Mesenchymal stem cell (in vitro differentiated cells and primary cell): ENCODE measurements at regions not wholly inside any gene's neighbourhood (a gene's known extent, or its start where the extent isn't known, plus 50 kb on each side); places are given as distances from the start of the nearest gene placed in this dataset.

Source experiments
- DNase-seq: peaks from one replicate; pipeline ENCODE4 v3.0.0-alpha.2; 2013
- H2AFZ ChIP-seq: one replicate; pipeline ENCODE4 v1.6.1; 2013; ENCODE audit warnings: low read depth, mild to moderate bottlenecking, control low read depth, inconsistent platforms, low read length, moderate library complexity
- H2AK5ac ChIP-seq: 2 replicates; pipeline ENCODE4 v1.6.1; 2013; ENCODE audit warnings: low read length, moderate library complexity, mild to moderate bottlenecking, inconsistent platforms; ENCODE audit not compliant: severe bottlenecking
- H2BK120ac ChIP-seq: one replicate; pipeline ENCODE4 v1.6.1; 2013; ENCODE audit warnings: low read depth, mild to moderate bottlenecking, inconsistent platforms, low read length, moderate library complexity
- H2BK12ac ChIP-seq, 2 experiments: one replicate each; pipeline ENCODE4 v1.6.1; 2013; ENCODE audit warnings: inconsistent platforms in 2 of 2, low read length in 2 of 2, mild to moderate bottlenecking in 2 of 2, moderate library complexity in 2 of 2, control low read depth in 1 of 2
- H2BK15ac ChIP-seq: one replicate; pipeline ENCODE4 v1.6.1; 2013; ENCODE audit warnings: mild to moderate bottlenecking, low read depth, inconsistent platforms; ENCODE audit not compliant: poor library complexity, severe bottlenecking
- H2BK5ac ChIP-seq: 2 replicates; pipeline ENCODE4 v1.6.1; 2013; ENCODE audit warnings: low read depth, mild to moderate bottlenecking, low read length, control low read depth, inconsistent platforms; ENCODE audit not compliant: poor library complexity, severe bottlenecking
- H3K14ac ChIP-seq, 2 experiments: one replicate each; pipeline ENCODE4 v1.6.1; 2013; ENCODE audit warnings: inconsistent platforms in 2 of 2, low read length in 2 of 2, control low read depth in 1 of 2, mild to moderate bottlenecking in 1 of 2, moderate library complexity in 1 of 2
- H3K18ac ChIP-seq, 2 experiments: one replicate each; pipeline ENCODE4 v1.6.1; 2013; ENCODE audit warnings: inconsistent platforms in 2 of 2, low read length in 2 of 2, control low read depth in 1 of 2, low read depth in 1 of 2, mild to moderate bottlenecking in 1 of 2
- H3K23ac ChIP-seq, 2 experiments: one replicate each; pipeline ENCODE4 v1.6.1; 2013; ENCODE audit warnings: inconsistent platforms in 2 of 2, low read length in 2 of 2, mild to moderate bottlenecking in 2 of 2, moderate library complexity in 2 of 2, control low read depth in 1 of 2
- H3K27ac ChIP-seq: 2 replicates; pipeline ENCODE4 v1.5.1; 2013; ENCODE audit warnings: mild to moderate bottlenecking, moderate library complexity, low read length, control low read depth, inconsistent platforms; ENCODE audit not compliant: poor library complexity, severe bottlenecking
- H3K27me3 ChIP-seq, 2 experiments: 2 replicates each; pipeline versions ENCODE4 v1.6.1 to v1.7.0; 2013; ENCODE audit warnings: low read length in 2 of 2, mild to moderate bottlenecking in 2 of 2, moderate library complexity in 2 of 2, control low read depth in 1 of 2, inconsistent platforms in 1 of 2; ENCODE audit not compliant: control insufficient read depth in 1 of 2, insufficient read depth in 1 of 2
- H3K36me3 ChIP-seq, 2 experiments: 2 replicates each; pipeline versions ENCODE4 v1.6.1 to v1.7.0; 2013; ENCODE audit warnings: low read length in 2 of 2, control low read depth in 1 of 2, inconsistent platforms in 1 of 2, low read depth in 1 of 2, mild to moderate bottlenecking in 1 of 2; ENCODE audit not compliant: insufficient read depth in 2 of 2, control insufficient read depth in 1 of 2
- H3K4ac ChIP-seq, 2 experiments: one replicate each; pipeline ENCODE4 v1.6.1; 2013; ENCODE audit warnings: inconsistent platforms in 2 of 2, low read length in 2 of 2, mild to moderate bottlenecking in 2 of 2, moderate library complexity in 2 of 2, control low read depth in 1 of 2, low read depth in 1 of 2
- H3K4me1 ChIP-seq: 2 replicates; pipeline ENCODE4 v1.6.1; 2013; ENCODE audit warnings: low read depth, low read length, control low read depth; ENCODE audit not compliant: control insufficient read depth, insufficient read depth
- H3K4me2 ChIP-seq: 2 replicates; pipeline ENCODE4 v1.6.1; 2013; ENCODE audit warnings: low read length, mild to moderate bottlenecking, inconsistent platforms; ENCODE audit not compliant: poor library complexity, severe bottlenecking
- H3K4me3 ChIP-seq, 2 experiments: 2 replicates each; pipeline versions ENCODE4 v1.5.1 to v1.7.0; 2013; ENCODE audit warnings: low read length in 2 of 2, mild to moderate bottlenecking in 2 of 2, control low read depth in 1 of 2, low read depth in 1 of 2; ENCODE audit not compliant: insufficient read depth in 1 of 2
- H3K79me1 ChIP-seq: replicated peaks from 2 replicates; pipeline ENCODE4 v1.6.1; 2013; ENCODE audit warnings: mild to moderate bottlenecking, control low read depth, low read length, inconsistent platforms; ENCODE audit not compliant: poor library complexity, severe bottlenecking
- H3K9ac ChIP-seq: 2 replicates; pipeline ENCODE4 v1.7.0; 2013; ENCODE audit warnings: mild to moderate bottlenecking, low read length, moderate library complexity
- H3K9me3 ChIP-seq: 2 replicates; pipeline ENCODE4 v1.7.0; 2013; ENCODE audit warnings: mild to moderate bottlenecking, low read length; ENCODE audit not compliant: control insufficient read depth
- H4K8ac ChIP-seq: one replicate; pipeline ENCODE4 v1.6.1; 2013; ENCODE audit warnings: inconsistent platforms, mild to moderate bottlenecking, low read length, moderate library complexity
- H4K91ac ChIP-seq: one replicate; pipeline ENCODE4 v1.6.1; 2013; ENCODE audit warnings: mild to moderate bottlenecking, low read length, inconsistent platforms
- WGBS: methylation state at CpG from one replicate; pipeline ENCODE4 v1.1.7; 2013; ENCODE audit warnings: mixed read lengths; 5-methylcytosine and 5-hydroxymethylcytosine counted together

- Histone ChIP-seq H3K4ac (no peak overlapping the region), H2AK5ac (no peak overlapping the region), H4K91ac (no peak overlapping the region), H2BK15ac (no peak overlapping the region), H3K9ac (no peak overlapping the region), H3K4me1 (peaks cover 10% of the 10 kb centered on the region), H2BK5ac (no peak overlapping the region), H2BK120ac (no peak overlapping the region), H3K23ac (no peak overlapping the region), H3K27me3 (peaks cover 0 to 10% of the 10 kb centered on the region in 2 experiments), H3K4me3 (no peak overlapping the region), H3K18ac (no peak overlapping the region), H3K27ac (no peak overlapping the region), H3K14ac (no peak overlapping the region), H3K36me3 (no peaks in the 10 kb centered on the region), H3K4me2 (no peak overlapping the region), H3K9me3 (no peaks in the 10 kb centered on the region), H2AFZ (no peak overlapping the region), H2BK12ac (no peak overlapping the region), H3K79me1 (no peaks in the 10 kb centered on the region), H4K8ac (no peak overlapping the region)
- WGBS = no CpG with 5 or more reads among the region's 2 CpGs
- DNase-seq = no peak
Measured at GRCh38 chr3:177832880-177833279, 635.6 kb upstream of the TBL1XR1 start.

- Histone ChIP-seq H4K8ac (no peak overlapping the region), H4K91ac (no peak overlapping the region), H3K79me1 (no peaks in the 10 kb centered on the region), H3K4me2 (no peak overlapping the region), H2BK5ac (no peak overlapping the region), H3K4me3 (no peak overlapping the region), H3K9me3 (no peaks in the 10 kb centered on the region), H2AK5ac (no peak overlapping the region), H3K18ac (no peak overlapping the region), H3K27me3 (peaks cover 0 to 10% of the 10 kb centered on the region in 2 experiments), H3K4me1 (peaks cover 10% of the 10 kb centered on the region), H2BK15ac (no peak overlapping the region), H3K9ac (no peak overlapping the region), H2BK120ac (no peak overlapping the region), H2BK12ac (no peak overlapping the region), H3K14ac (no peak overlapping the region), H3K23ac (no peak overlapping the region), H3K27ac (no peak overlapping the region), H3K36me3 (no peaks in the 10 kb centered on the region), H2AFZ (no peak overlapping the region), H3K4ac (no peak overlapping the region)
- WGBS = 67% methylated on average over 1 of the region's 2 CpGs
- no peak for DNase-seq
Measured at GRCh38 chr3:177833332-177833731, 636.0 kb upstream of the TBL1XR1 start.

GRCh38 chr3:177835008-177835407, 637.7 kb upstream of the TBL1XR1 start:
- H3K9me3 ChIP-seq = no peaks in the 10 kb centered on the region
- no peak overlapping the region for H3K4me3 ChIP-seq
- peak; percentile 94 for DNase-seq
- H2BK15ac ChIP-seq = no peak overlapping the region
- no peak overlapping the region for H2AK5ac ChIP-seq
- no peaks in the 10 kb centered on the region for H3K79me1 ChIP-seq
- H2BK5ac ChIP-seq = no peak overlapping the region
- H3K9ac ChIP-seq = no peak overlapping the region
- no peak overlapping the region for H3K14ac ChIP-seq
- no peak overlapping the region for H3K18ac ChIP-seq
- WGBS = 0% methylated on average over 2 of the region's 2 CpGs
- H3K36me3 ChIP-seq = no peaks in the 10 kb centered on the region
- H3K27me3 ChIP-seq = peaks cover 0 to 17% of the 10 kb centered on the region in 2 experiments
- H3K23ac ChIP-seq = no peak overlapping the region
- peak overlapping the region; percentile 84 for H3K27ac ChIP-seq
- no peak overlapping the region for H4K8ac ChIP-seq
- H3K4ac ChIP-seq = no peak overlapping the region
- H2BK12ac ChIP-seq = no peak overlapping the region
- no peak overlapping the region for H2BK120ac ChIP-seq
- H3K4me2 ChIP-seq = no peak overlapping the region
- peaks cover 12% of the 10 kb centered on the region for H3K4me1 ChIP-seq
- no peak overlapping the region for H4K91ac ChIP-seq
- H2AFZ ChIP-seq = no peak overlapping the region

GRCh38 chr3:177835917-177836316, 638.6 kb upstream of the TBL1XR1 start:
- no peaks in the 10 kb centered on the region for H3K36me3 ChIP-seq
- no peak overlapping the region for H3K23ac ChIP-seq
- no peak overlapping the region for H2BK120ac ChIP-seq
- H3K27me3 ChIP-seq = peaks cover 0 to 22% of the 10 kb centered on the region in 2 experiments
- H4K91ac ChIP-seq = no peak overlapping the region
- H2BK12ac ChIP-seq = no peak overlapping the region
- peak overlapping the region; percentile 58 for H2AK5ac ChIP-seq
- no peak overlapping the region for H3K18ac ChIP-seq
- DNase-seq = peak; percentile 91
- no peak overlapping the region for H3K14ac ChIP-seq
- H3K4me2 ChIP-seq = no peak overlapping the region
- no peak overlapping the region for H4K8ac ChIP-seq
- WGBS = 0% methylated on average over 1 of the region's 1 CpG
- no peak overlapping the region for H3K4me3 ChIP-seq
- H3K9ac ChIP-seq = no peak overlapping the region
- no peak overlapping the region for H3K4ac ChIP-seq
- H3K4me1 ChIP-seq = peaks cover 12% of the 10 kb centered on the region
- no peak overlapping the region for H2BK15ac ChIP-seq
- H3K9me3 ChIP-seq = no peaks in the 10 kb centered on the region
- no peak overlapping the region for H2AFZ ChIP-seq
- no peaks in the 10 kb centered on the region for H3K79me1 ChIP-seq
- H3K27ac ChIP-seq = peak overlapping the region; percentile 80
- no peak overlapping the region for H2BK5ac ChIP-seq
